ENCODE measurements at regions not wholly inside any gene's neighbourhood (a gene's known extent, or its start where the extent isn't known, plus 50 kb on each side); places are given as distances from the start of the nearest gene placed in this dataset.

GRCh38 chr21:28142697-28143096 lies 850.0 kb downstream of the LTN1 start:
- no peak for TF ChIP-seq CTCF (IDR thresholded peaks at IDR 0.05)
- TF ChIP-seq EZH2 (IDR thresholded peaks at IDR 0.05), result no peak
